RWPE2 (cell line): ENCODE measurements at regions not wholly inside any gene's neighbourhood (a gene's known extent, or its start where the extent isn't known, plus 50 kb on each side); places are given as distances from the start of the nearest gene placed in this dataset.

Source experiments
- ATAC-seq: fragments of 200-7000 bp; cut with Tn5 transposase; 3 replicates; pipeline ENCODE4 v1.9.1; 2021; ENCODE audit warnings: low read depth
- DNase-seq: peaks from one replicate; pipeline ENCODE4 v3.0.0-alpha.2; 2020; ENCODE audit warnings: low spot score
- H3K27ac ChIP-seq: fragments of 450-650 bp; 2 replicates; pipeline ENCODE4 v1.5.1; 2017; ENCODE audit warnings: mild to moderate bottlenecking; ENCODE audit not compliant: poor library complexity, severe bottlenecking
- H3K27me3 ChIP-seq: fragments of 250-450 bp; sonication (Bioruptor Pico); 2 replicates; pipeline ENCODE4 v1.5.1; 2021; ENCODE audit warnings: mild to moderate bottlenecking, moderate library complexity; ENCODE audit not compliant: insufficient read depth, poor library complexity, severe bottlenecking
- H3K36me3 ChIP-seq: fragments of 250-450 bp; sonication (Bioruptor Pico); 2 replicates; pipeline ENCODE4 v1.5.1; 2020; ENCODE audit warnings: low read depth, mild to moderate bottlenecking, moderate library complexity
- H3K4me1 ChIP-seq: fragments of 250-450 bp; sonication (Bioruptor Pico); 2 replicates; pipeline ENCODE4 v1.5.1; 2021; ENCODE audit warnings: mild to moderate bottlenecking, moderate library complexity; ENCODE audit not compliant: insufficient read depth, poor library complexity, severe bottlenecking
- H3K4me3 ChIP-seq: fragments of 250-450 bp; sonication (Bioruptor Pico); 2 replicates; pipeline ENCODE4 v1.5.1; 2021; ENCODE audit warnings: mild to moderate bottlenecking, moderate library complexity; ENCODE audit not compliant: severe bottlenecking
- H3K9me3 ChIP-seq: fragments of 250-450 bp; sonication (Bioruptor Pico); 2 replicates; pipeline ENCODE4 v1.5.1; 2021; ENCODE audit warnings: mild to moderate bottlenecking, moderate library complexity; ENCODE audit not compliant: severe bottlenecking
- CTCF ChIP-seq: fragments of 450-650 bp; IDR thresholded peaks from one replicate; pipeline ENCODE4 v1.5.1; 2017; ENCODE audit warnings: mild to moderate bottlenecking, moderate library complexity; ENCODE audit not compliant: poor library complexity, severe bottlenecking

DNA sequence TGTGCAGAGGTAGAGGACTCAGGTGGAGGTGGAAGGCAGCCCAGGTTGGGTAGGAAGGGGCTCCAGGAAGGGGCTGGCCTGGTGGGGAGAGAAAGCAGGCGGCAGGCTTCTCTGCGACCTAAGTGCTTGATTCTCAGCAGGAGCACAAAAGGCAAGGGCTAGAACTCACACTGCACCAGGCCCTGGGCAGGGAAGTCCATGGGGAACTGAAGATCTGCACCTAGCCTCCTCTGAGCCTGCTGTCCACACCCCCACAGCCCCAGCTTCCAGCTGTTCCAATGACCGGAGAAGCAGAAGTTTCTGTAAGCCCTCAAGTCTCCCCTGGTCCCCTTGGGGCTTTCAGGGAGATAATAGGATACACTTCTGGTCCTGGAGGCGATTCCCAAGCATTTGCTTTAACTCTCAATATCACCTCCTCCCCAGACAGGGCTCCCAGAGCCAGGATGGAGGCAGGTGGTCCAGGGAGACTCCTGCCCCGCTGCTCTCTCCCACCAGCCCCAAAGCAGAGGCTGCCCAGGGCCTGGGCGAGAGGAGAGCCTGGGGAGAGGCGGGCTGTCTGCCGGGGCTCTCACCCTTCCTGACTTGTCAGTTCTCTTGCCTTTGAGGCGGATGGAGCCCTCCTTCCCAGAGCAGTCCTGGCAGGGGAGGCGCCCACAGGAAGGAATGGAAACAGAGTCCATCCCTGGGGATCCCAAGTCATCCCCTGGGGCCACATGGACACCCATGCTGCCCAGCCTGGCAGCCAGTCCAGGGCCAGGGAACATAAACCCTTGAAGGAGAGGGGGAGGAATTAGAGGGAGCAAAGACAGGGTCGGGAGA lies 126.0 kb downstream of the RBFOX3 start:
- Histone ChIP-seq H3K27me3 (peaks cover 75% of the 10 kb centered on the region), H3K9me3 (no peaks in the 10 kb centered on the region), H3K4me3 (no peak overlapping the region), H3K36me3 (no peaks in the 10 kb centered on the region), H3K4me1 (no peaks in the 10 kb centered on the region), H3K27ac (no peak overlapping the region)
- ATAC-seq: no peak
- no peak for DNase-seq
- TF ChIP-seq CTCF: no peak

DNA sequence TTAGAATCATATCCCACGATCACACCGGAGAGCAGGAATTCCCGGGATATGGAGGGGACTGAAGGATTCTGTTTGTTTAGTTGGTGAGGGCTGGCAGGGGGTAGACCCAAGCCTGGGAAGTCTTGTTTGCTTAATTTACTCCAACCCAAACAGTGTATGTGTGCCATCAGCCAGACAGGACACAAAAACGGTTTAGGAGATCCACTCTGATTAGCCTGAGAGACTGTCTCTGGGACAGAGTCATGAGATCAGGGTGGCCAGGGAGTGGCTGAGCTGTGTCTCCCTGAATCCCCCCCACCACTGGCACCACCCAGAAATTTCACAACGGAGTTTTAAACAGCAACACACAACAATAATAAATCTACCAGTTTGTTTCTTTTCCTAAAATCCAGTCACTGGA lies 127.0 kb downstream of the RBFOX3 start:
- Histone ChIP-seq H3K27me3 (peaks cover 82% of the 10 kb centered on the region), H3K4me1 (no peaks in the 10 kb centered on the region), H3K36me3 (no peaks in the 10 kb centered on the region), H3K27ac (no peak overlapping the region), H3K9me3 (no peaks in the 10 kb centered on the region), H3K4me3 (no peak overlapping the region)
- no peak for ATAC-seq
- DNase-seq: no peak
- no peak for TF ChIP-seq CTCF

- no peaks in the 10 kb centered on the region for H3K4me1 ChIP-seq
- no peaks in the 10 kb centered on the region for H3K36me3 ChIP-seq
- H3K9me3 ChIP-seq: no peaks in the 10 kb centered on the region
- TF ChIP-seq CTCF: no peak
- peaks cover 91% of the 10 kb centered on the region for H3K27me3 ChIP-seq
- H3K27ac ChIP-seq: no peak overlapping the region
- DNase-seq (no peak), ATAC-seq (no peak)
- H3K4me3 ChIP-seq: no peak overlapping the region
Observed at GRCh38 chr17:79482727-79483521, 127.9 kb downstream of the RBFOX3 start.

DNA sequence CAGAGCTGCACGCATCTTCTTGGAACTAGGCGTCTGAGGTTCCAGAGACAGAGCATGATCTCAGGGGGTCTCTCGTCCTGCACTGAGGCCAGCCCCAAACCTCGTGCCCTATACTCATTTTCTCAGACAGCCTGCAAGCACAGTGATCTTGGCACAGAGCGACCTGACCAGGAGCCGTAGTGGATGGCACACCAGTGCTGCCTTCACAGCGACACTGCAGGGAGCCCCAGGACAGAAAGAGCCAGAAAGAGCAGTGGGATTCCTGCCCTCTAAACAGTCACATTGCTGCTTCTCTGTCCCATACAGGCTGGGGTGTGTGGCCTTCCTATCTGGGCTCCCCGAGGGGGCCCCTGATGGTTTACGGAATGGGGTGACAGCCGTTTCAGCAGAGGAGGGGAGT lies 131.0 kb downstream of the RBFOX3 start:
- H3K36me3 ChIP-seq: no peaks in the 10 kb centered on the region
- peaks cover 91% of the 10 kb centered on the region for H3K27me3 ChIP-seq
- TF ChIP-seq CTCF: no peak
- no peak overlapping the region for H3K4me3 ChIP-seq
- no peaks in the 10 kb centered on the region for H3K9me3 ChIP-seq
- H3K27ac ChIP-seq: no peak overlapping the region
- no peaks in the 10 kb centered on the region for H3K4me1 ChIP-seq
- DNase-seq: no peak
- ATAC-seq: no peak
